H1 (cell line): ENCODE measurements at regions not wholly inside any gene's neighbourhood (a gene's known extent, or its start where the extent isn't known, plus 50 kb on each side); places are given as distances from the start of the nearest gene placed in this dataset.

Source experiments
- CTCF ChIA-PET: fragments of 300-600 bp; sonication (Branson Sonifier 250); formaldehyde crosslinking; loops from one replicate; lab custom pipeline; 2021; ENCODE audit not compliant: partially characterized antibody; lab: Charles Lee
- POLR2A ChIA-PET: fragments of 300-600 bp; sonication (Branson Sonifier 250); formaldehyde crosslinking; loops from one replicate; lab custom pipeline; 2021; ENCODE audit warnings: inconsistent platforms; ENCODE audit not compliant: partially characterized antibody; lab: Charles Lee
- DNase-seq, 2 experiments: peaks; one replicate each; pipeline versions ENCODE4 v3.0.0 to v3.0.0-alpha.2; 2010 to 2022; ENCODE audit warnings: low spot score in 2 of 2, low read depth in 1 of 2, mixed read lengths in 1 of 2
- FAIRE-seq: peaks from 2 replicates; lab custom pipeline; 2011; peaks lifted over from hg19 to GRCh38; lab: Jason Lieb, UNC
- H2AFZ ChIP-seq: 2 replicates; pipeline ENCODE4 v1.8.1; 2012; ENCODE audit warnings: low read length, inconsistent platforms
- H2AK5ac ChIP-seq: 2 replicates; pipeline ENCODE4 v1.6.1; 2013; ENCODE audit warnings: low read depth, low read length
- H2BK120ac ChIP-seq: replicated peaks from 2 replicates; pipeline ENCODE3; 2013; ENCODE audit warnings: low read depth, low read length, inconsistent platforms
- H2BK12ac ChIP-seq: 2 replicates; pipeline ENCODE4 v1.6.1; 2013; ENCODE audit warnings: low read depth, low read length
- H2BK15ac ChIP-seq: 2 replicates; pipeline ENCODE4 v1.6.1; 2013; ENCODE audit warnings: low read length
- H2BK20ac ChIP-seq: 2 replicates; pipeline ENCODE4 v1.6.1; 2013; ENCODE audit warnings: low read length
- H2BK5ac ChIP-seq: 2 replicates; pipeline ENCODE4 v1.6.1; 2013; ENCODE audit warnings: low read depth, low read length
- H3K14ac ChIP-seq: 2 replicates; pipeline ENCODE4 v1.6.1; 2013; ENCODE audit warnings: inconsistent platforms; ENCODE audit not compliant: insufficient read length
- H3K18ac ChIP-seq: 2 replicates; pipeline ENCODE4 v1.6.1; 2013; ENCODE audit warnings: low read length; ENCODE audit errors: extremely low read depth
- H3K23ac ChIP-seq: 2 replicates; pipeline ENCODE4 v1.6.1; 2013; ENCODE audit warnings: inconsistent platforms; ENCODE audit not compliant: insufficient read length
- H3K23me2 ChIP-seq: 2 replicates; pipeline ENCODE4 v1.6.1; 2013; ENCODE audit warnings: low read depth, low read length
- H3K27ac ChIP-seq: 2 replicates; pipeline ENCODE4 v1.6.1; 2011; ENCODE audit warnings: low read depth, low read length, inconsistent platforms
- H3K27me3 ChIP-seq, 4 experiments: replicated peaks in 1 of 4; 1 replicate in 1 of 4; 2 replicates in 3 of 4; pipeline versions ENCODE4 v1.6.1 to v1.8.1; 2011 to 2013; ENCODE audit warnings: low read length in 3 of 4, mild to moderate bottlenecking in 3 of 4, inconsistent platforms in 2 of 4, mixed read lengths in 2 of 4, moderate library complexity in 1 of 4; ENCODE audit not compliant: control insufficient read depth in 3 of 4, insufficient read depth in 3 of 4; ENCODE audit errors: extremely low read depth in 1 of 4
- H3K36me3 ChIP-seq, 4 experiments: 2 replicates each; pipeline versions ENCODE4 v1.6.1 to v1.8.1; 2011 to 2013; ENCODE audit warnings: mild to moderate bottlenecking in 4 of 4, low read length in 3 of 4, moderate library complexity in 2 of 4, control low read depth in 1 of 4, inconsistent platforms in 1 of 4; ENCODE audit not compliant: insufficient read depth in 4 of 4, control insufficient read depth in 2 of 4
- H3K4ac ChIP-seq: replicated peaks from 2 replicates; pipeline ENCODE3; 2013; ENCODE audit warnings: low read length, low read depth, mixed read lengths, inconsistent platforms; ENCODE audit not compliant: insufficient read length
- H3K4me1 ChIP-seq, 4 experiments: replicated peaks in 1 of 4; 1 replicate in 1 of 4; 2 replicates in 3 of 4; pipeline versions ENCODE4 v1.6.1 to v1.8.1; 2011 to 2013; ENCODE audit warnings: low read length in 3 of 4, inconsistent platforms in 2 of 4, mixed read lengths in 1 of 4; ENCODE audit not compliant: insufficient read depth in 4 of 4, control insufficient read depth in 3 of 4
- H3K4me2 ChIP-seq, 2 experiments: 2 replicates each; pipeline versions ENCODE4 v1.6.1 to v1.8.1; 2011 to 2013; ENCODE audit warnings: low read depth in 2 of 2, low read length in 2 of 2, control low read depth in 1 of 2, inconsistent platforms in 1 of 2, mild to moderate bottlenecking in 1 of 2; ENCODE audit not compliant: insufficient read depth in 1 of 2
- H3K4me3 ChIP-seq, 4 experiments: fragments of 200-600, 300-600 bp in 1 of 4; sonication (generic), shearing (Covaris generic), sonication (Bioruptor Twin) in 1 of 4; 2 replicates each; pipeline versions ENCODE4 v1.5.1 to v1.8.1; 2011 to 2016; ENCODE audit warnings: low read length in 4 of 4, low read depth in 3 of 4, control low read depth in 2 of 4, inconsistent platforms in 2 of 4, mild to moderate bottlenecking in 2 of 4, mixed read lengths in 1 of 4, moderate library complexity in 1 of 4; ENCODE audit not compliant: insufficient read depth in 2 of 4; ENCODE audit errors: extremely low read depth in 1 of 4
- H3K56ac ChIP-seq: replicated peaks from 2 replicates; pipeline ENCODE3; 2013; ENCODE audit warnings: low read depth, mild to moderate bottlenecking, mixed read lengths, low read length, inconsistent platforms; ENCODE audit not compliant: insufficient read length
- H3K79me1 ChIP-seq: 2 replicates; pipeline ENCODE4 v1.6.1; 2013; ENCODE audit warnings: low read depth, low read length, control low read depth
- H3K79me2 ChIP-seq, 2 experiments: 2 replicates each; pipeline versions ENCODE4 v1.6.1 to v1.8.1; 2012 to 2013; ENCODE audit warnings: low read length in 2 of 2, mild to moderate bottlenecking in 2 of 2, inconsistent platforms in 1 of 2; ENCODE audit not compliant: insufficient read depth in 2 of 2, control insufficient read depth in 1 of 2
- H3K9ac ChIP-seq, 4 experiments: replicated peaks in 1 of 4; 1 replicate in 1 of 4; 2 replicates in 3 of 4; pipeline versions ENCODE4 v1.6.1 to v1.8.1; 2011 to 2013; ENCODE audit warnings: low read depth in 3 of 4, low read length in 3 of 4, control low read depth in 2 of 4, mild to moderate bottlenecking in 2 of 4, moderate library complexity in 2 of 4, inconsistent platforms in 1 of 4; ENCODE audit errors: extremely low read depth in 1 of 4
- H3K9me3 ChIP-seq, 2 experiments: 2 replicates each; pipeline versions ENCODE4 v1.6.1 to v1.8.1; 2012 to 2013; ENCODE audit warnings: mild to moderate bottlenecking in 2 of 2, moderate library complexity in 2 of 2, control low read depth in 1 of 2, inconsistent platforms in 1 of 2, low read depth in 1 of 2, low read length in 1 of 2, mixed read lengths in 1 of 2; ENCODE audit not compliant: insufficient read depth in 2 of 2
- H4K20me1 ChIP-seq, 2 experiments: replicated peaks in 1 of 2; 2 replicates each; pipeline versions ENCODE3 to v1.8.1; 2011 to 2013; ENCODE audit warnings: inconsistent platforms in 2 of 2, low read length in 2 of 2, mild to moderate bottlenecking in 1 of 2; ENCODE audit not compliant: insufficient read depth in 2 of 2, control insufficient read depth in 1 of 2
- H4K5ac ChIP-seq: 2 replicates; pipeline ENCODE4 v1.6.1; 2013; ENCODE audit warnings: low read length, low read depth, mixed read lengths, inconsistent platforms; ENCODE audit not compliant: insufficient read length
- H4K8ac ChIP-seq: 2 replicates; pipeline ENCODE4 v1.8.0; 2013; ENCODE audit warnings: mild to moderate bottlenecking, moderate library complexity, low read length, inconsistent platforms; ENCODE audit not compliant: insufficient read depth; ENCODE audit errors: extremely low read depth
- H4K91ac ChIP-seq: replicated peaks from 2 replicates; pipeline ENCODE3; 2013; ENCODE audit warnings: low read length, mixed read lengths, inconsistent platforms; ENCODE audit not compliant: insufficient read length
- BACH1 ChIP-seq: IDR thresholded peaks from 2 replicates; pipeline ENCODE4 v1.6.1; 2012; ENCODE audit warnings: low read length, improper control_type of control experiment
- BRCA1 ChIP-seq: IDR thresholded peaks from 2 replicates; pipeline ENCODE4 v1.6.1; 2012; ENCODE audit warnings: low read depth, low read length, improper control_type of control experiment
- CHD1 ChIP-seq: IDR thresholded peaks from 2 replicates; pipeline ENCODE4 v1.6.1; 2012; ENCODE audit warnings: low read depth, low read length, improper control_type of control experiment
- CREB1 ChIP-seq: IDR thresholded peaks from 2 replicates; pipeline ENCODE4 v1.6.1; 2012; ENCODE audit warnings: inconsistent platforms
- CTBP2 ChIP-seq: IDR thresholded peaks from 2 replicates; pipeline ENCODE4 v1.7.0; 2011; ENCODE audit warnings: borderline replicate concordance, mild to moderate bottlenecking, moderate library complexity, mixed read lengths, low read length; ENCODE audit not compliant: insufficient read depth, insufficient read length
- GTF2F1 ChIP-seq: IDR thresholded peaks from 2 replicates; pipeline ENCODE4 v1.6.1; 2012; ENCODE audit warnings: low read depth, low read length, improper control_type of control experiment, borderline replicate concordance
- NANOG ChIP-seq: IDR thresholded peaks from 2 replicates; pipeline ENCODE4 v1.6.1; 2011; ENCODE audit warnings: low read length, low read depth, mild to moderate bottlenecking, inconsistent platforms; ENCODE audit not compliant: insufficient read depth, poor library complexity, severe bottlenecking
- POLR2AphosphoS5 ChIP-seq: IDR thresholded peaks from 2 replicates; pipeline ENCODE4 v1.6.1; 2011; ENCODE audit warnings: low read depth, low read length
- RXRA ChIP-seq: IDR thresholded peaks from 2 replicates; pipeline ENCODE4 v1.6.1; 2011; ENCODE audit warnings: low read depth, mild to moderate bottlenecking, low read length, moderate library complexity; ENCODE audit not compliant: insufficient read depth
- SIN3A ChIP-seq, 2 experiments: IDR thresholded peaks in 1 of 2; conservative IDR thresholded peaks in 1 of 2; 2 replicates each; pipeline ENCODE4 v1.6.1; 2011 to 2012; ENCODE audit warnings: low read length in 2 of 2, improper control_type of control experiment in 1 of 2, low read depth in 1 of 2, mild to moderate bottlenecking in 1 of 2
- TAF7 ChIP-seq: optimal IDR thresholded peaks from 2 replicates; pipeline ENCODE3; 2011; ENCODE audit warnings: low read depth, mild to moderate bottlenecking, inconsistent platforms, low read length, moderate library complexity, borderline replicate concordance
- WGBS, 2 experiments: shearing (Covaris generic) in 1 of 2; methylation state at CpG; one replicate each; pipeline versions ENCODE4 v1.1.6 to v1.1.7; 2013 to 2015; ENCODE audit warnings: low lambda C conversion rate in 2 of 2, mixed read lengths in 2 of 2, inconsistent platforms in 1 of 2, low coverage in 1 of 2, missing lambda C conversion rate in 1 of 2; ENCODE audit not compliant: insufficient replicate concordance in 2 of 2, insufficient coverage in 1 of 2, insufficient read length in 1 of 2; ENCODE audit errors: extremely low coverage in 1 of 2, missing lambda C conversion rate in 1 of 2; 5-methylcytosine and 5-hydroxymethylcytosine counted together

DNA sequence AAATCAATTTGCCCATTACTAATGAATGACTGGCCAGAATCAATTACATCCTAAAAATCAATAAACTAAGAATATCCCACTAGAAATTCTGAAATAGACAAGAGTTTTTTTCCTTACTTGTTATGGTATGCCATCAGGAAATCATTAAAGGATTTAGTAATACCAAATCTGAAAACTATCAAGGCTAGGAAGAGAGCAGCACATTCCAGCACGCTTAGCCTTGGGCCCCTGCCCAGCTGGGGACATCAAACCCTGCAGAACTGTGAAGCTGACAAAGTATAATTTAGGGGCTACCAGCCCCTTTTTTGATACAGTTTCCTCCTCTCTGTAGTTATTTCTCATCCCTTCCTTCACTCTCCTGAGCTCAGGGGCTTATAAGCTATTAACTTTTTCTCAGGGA lies 247.8 kb upstream of the ZC3H12C start:
- Histone ChIP-seq H4K8ac (no peak overlapping the region), H2BK15ac (no peak overlapping the region), H3K36me3 (no peaks in the 10 kb centered on the region), H3K18ac (no peak overlapping the region), H3K4me2 (no peak overlapping the region), H2BK120ac (no peak overlapping the region)
- TF ChIP-seq SIN3A (conservative IDR thresholded peaks at IDR 0.05 in 1 of 2, IDR thresholded peaks at IDR 0.05 in 1 of 2; ENCODE audit: low read depth in 1 of 2, low read length in 2 of 2) (no peak), POLR2AphosphoS5 (no peak), NANOG (no peak), BACH1 (no peak), CTBP2 (no peak), CHD1 (no peak), TAF7 (no peak), GTF2F1 (no peak), RXRA (no peak), BRCA1 (no peak), CREB1 (no peak)
- TF ChIP-seq, all 59 proteins: peak for 0
- Histone ChIP-seq H3K14ac (no peak overlapping the region), H3K9ac (no peak overlapping the region), H3K27me3 (no peaks in the 10 kb centered on the region), H3K4me3 (no peak overlapping the region), H3K79me2 (no peaks in the 10 kb centered on the region), H3K4ac (no peak overlapping the region), H4K5ac (no peak overlapping the region), H2BK5ac (no peak overlapping the region), H2AK5ac (no peak overlapping the region), H3K79me1 (no peaks in the 10 kb centered on the region), H4K20me1 (no peaks in the 10 kb centered on the region), H3K23ac (no peak overlapping the region), H3K9me3 (no peaks in the 10 kb centered on the region), H2BK20ac (no peak overlapping the region), H4K91ac (no peak overlapping the region), H2AFZ (no peak overlapping the region), H3K23me2 (no peaks in the 10 kb centered on the region), H3K56ac (no peak overlapping the region), H3K4me1 (peaks cover 0 to 2% (median 0%) of the 10 kb centered on the region in 4 experiments; a peak in 1 of 7 replicates), H3K27ac (no peak overlapping the region), H2BK12ac (no peak overlapping the region)
- CTCF ChIA-PET, result interaction anchor here (0.7 kb wide), 1 partner anchor 21 kb away, joined by 3 read pairs; no protein-coding TSS in a partner anchor
- POLR2A ChIA-PET, result no interaction called here
- WGBS, 2 experiments, result 91% methylated on average over 1 of the region's 1 CpG; no CpG with 5 or more reads in 1 of the 2 experiments
- FAIRE-seq (no peak), DNase-seq (no peak)
